ENCODE measurements at regions not wholly inside any gene's neighbourhood (a gene's known extent, or its start where the extent isn't known, plus 50 kb on each side); places are given as distances from the start of the nearest gene placed in this dataset.
"Not testable (repeated sequence)": the region's sequence is repeated elsewhere in the genome, so short reads cannot be mapped to it uniquely, and the experiment has no call there.

- DNase-seq (ENCODE audit: low spot score), result no peak
These were observed 179.7 kb downstream of the FOXG1 start for GRCh38 chr14:28946267-28946666.

- no peak for DNase-seq (ENCODE audit: low spot score)
These were observed 182.9 kb downstream of the FOXG1 start for GRCh38 chr14:28949503-28949902.

GRCh38 chr14:28952161-28952560, 185.6 kb downstream of the FOXG1 start:
- no peak for DNase-seq (ENCODE audit: low spot score)

GRCh38 chr14:28952666-28953065, 186.1 kb downstream of the FOXG1 start:
- DNase-seq (ENCODE audit: low spot score), result no peak

GRCh38 chr14:28953973-28954372, 187.4 kb downstream of the FOXG1 start:
- DNase-seq (ENCODE audit: low spot score), result no peak

GRCh38 chr14:28966416-28967233, 200.0 kb downstream of the FOXG1 start:
- DNase-seq (ENCODE audit: low spot score), result no peak

- no peak for DNase-seq (ENCODE audit: low spot score)
These were observed 208.5 kb downstream of the FOXG1 start for GRCh38 chr14:28975084-28975483.

GRCh38 chr14:28982228-28982627, 215.6 kb downstream of the FOXG1 start:
- no peak for DNase-seq (ENCODE audit: low spot score)

- DNase-seq (ENCODE audit: low spot score), result no peak
These were observed 216.7 kb downstream of the FOXG1 start for GRCh38 chr14:28983279-28983678.

GRCh38 chr14:28987516-28987915, 220.9 kb downstream of the FOXG1 start:
- DNase-seq (ENCODE audit: low spot score), result no peak

- DNase-seq (ENCODE audit: low spot score), result not testable (repeated sequence)
These were observed 230.6 kb downstream of the FOXG1 start for GRCh38 chr14:28997196-28997595.

GRCh38 chr14:28999656-29000055, 233.1 kb downstream of the FOXG1 start:
- no peak for DNase-seq (ENCODE audit: low spot score)

GRCh38 chr14:29005647-29006046, 239.1 kb downstream of the FOXG1 start:
- DNase-seq (ENCODE audit: low spot score), result no peak

GRCh38 chr14:29007990-29008389, 241.4 kb downstream of the FOXG1 start:
- DNase-seq (ENCODE audit: low spot score), result no peak

GRCh38 chr14:29016050-29016900, 249.7 kb downstream of the FOXG1 start:
- DNase-seq (ENCODE audit: low spot score), result peak; percentile 49

GRCh38 chr14:29023505-29023904, 256.9 kb downstream of the FOXG1 start:
- DNase-seq (ENCODE audit: low spot score), result not testable (repeated sequence)

- not testable (repeated sequence) for DNase-seq (ENCODE audit: low spot score)
These were observed 260.9 kb downstream of the FOXG1 start for GRCh38 chr14:29027441-29027840.

GRCh38 chr14:29027941-29028705, 261.5 kb downstream of the FOXG1 start:
- DNase-seq (ENCODE audit: low spot score), result not testable (repeated sequence)

- no peak for DNase-seq (ENCODE audit: low spot score)
These were observed 262.5 kb downstream of the FOXG1 start for GRCh38 chr14:29028973-29029582.

- DNase-seq (ENCODE audit: low spot score), result no peak
These were observed 263.5 kb downstream of the FOXG1 start for GRCh38 chr14:29030121-29030520.

GRCh38 chr14:29030970-29031369, 264.4 kb downstream of the FOXG1 start:
- no peak for DNase-seq (ENCODE audit: low spot score)

- no peak for DNase-seq (ENCODE audit: low spot score)
These were observed 268.5 kb downstream of the FOXG1 start for GRCh38 chr14:29035134-29035533.

All from GM03348 (cell line).